HepG2 (cell line): ENCODE measurements at regions not wholly inside any gene's neighbourhood (a gene's known extent, or its start where the extent isn't known, plus 50 kb on each side); places are given as distances from the start of the nearest gene placed in this dataset.

Experiments used
- CTCF ChIP-seq: sonication (generic); formaldehyde crosslinking; IDR thresholded peaks from 2 replicates; pipeline ENCODE4 v1.5.0; 2020; ENCODE audit warnings: mild to moderate bottlenecking, missing genetic modification reagents, moderate library complexity
- ELF4 ChIP-seq: sonication (generic); formaldehyde crosslinking; IDR thresholded peaks from 2 replicates; pipeline ENCODE4 v1.5.0; 2020; ENCODE audit warnings: missing genetic modification reagents, mild to moderate bottlenecking, moderate library complexity, borderline replicate concordance
- HNF4A ChIP-seq: sonication (generic); formaldehyde crosslinking; IDR thresholded peaks from 2 replicates; pipeline ENCODE4 v1.4.0; 2020; ENCODE audit warnings: missing genetic modification reagents
- KAT8 ChIP-seq: IDR thresholded peaks from 2 replicates; pipeline ENCODE4 v1.6.1; 2016; ENCODE audit warnings: missing genetic modification reagents, missing compliant biosample characterization
- MAFF ChIP-seq: IDR thresholded peaks from 2 replicates; pipeline ENCODE4 v1.6.1; 2011; ENCODE audit warnings: low read depth, low read length, improper control_type of control experiment
- MYNN ChIP-seq: sonication (generic); formaldehyde crosslinking; IDR thresholded peaks from 2 replicates; pipeline ENCODE4 v1.4.0; 2020; ENCODE audit warnings: mild to moderate bottlenecking, low read depth, missing genetic modification reagents
- NAIF1 ChIP-seq: sonication (generic); formaldehyde crosslinking; IDR thresholded peaks from 2 replicates; pipeline ENCODE4 v1.5.0; 2020; ENCODE audit warnings: mild to moderate bottlenecking, missing genetic modification reagents, borderline replicate concordance
- POLR2A ChIP-seq, 2 experiments: IDR thresholded peaks; 2 replicates each; pipeline ENCODE4 v1.6.1; 2011; ENCODE audit warnings: low read depth in 2 of 2, low read length in 2 of 2, mild to moderate bottlenecking in 1 of 2, moderate library complexity in 1 of 2; ENCODE audit not compliant: insufficient read depth in 1 of 2
- RAD21 ChIP-seq: fragments of 450-650 bp; formaldehyde crosslinking; IDR thresholded peaks from 2 replicates; pipeline ENCODE4 v1.5.0; 2020; ENCODE audit warnings: mild to moderate bottlenecking
- SP1 ChIP-seq, 2 experiments: fragments of 450-650 bp in 1 of 2; sonication (generic) in 1 of 2; formaldehyde crosslinking in 1 of 2; IDR thresholded peaks; 2 replicates each; pipeline versions ENCODE4 v1.4.0 to v1.6.1; 2016 to 2020; ENCODE audit warnings: missing genetic modification reagents in 1 of 2
- SP2 ChIP-seq: sonication (generic); formaldehyde crosslinking; IDR thresholded peaks from 2 replicates; pipeline ENCODE4 v1.5.1; 2020; ENCODE audit warnings: mild to moderate bottlenecking, missing genetic modification reagents
- TBL1XR1 ChIP-seq: fragments of 150-350 bp; IDR thresholded peaks from 2 replicates; pipeline ENCODE4 v1.6.1; 2014; ENCODE audit warnings: borderline replicate concordance, low read length; ENCODE audit not compliant: partially characterized antibody
- ZBTB49 ChIP-seq: sonication (generic); formaldehyde crosslinking; IDR thresholded peaks from 2 replicates; pipeline ENCODE4 v1.4.0; 2020; ENCODE audit warnings: missing genetic modification reagents, borderline replicate concordance
- ZNF318 ChIP-seq: sonication (generic); formaldehyde crosslinking; IDR thresholded peaks from 2 replicates; pipeline ENCODE4 v1.4.0; 2020; ENCODE audit warnings: mild to moderate bottlenecking, missing genetic modification reagents

- no peak for TF ChIP-seq KAT8 (CRISPR knock-in tag)
- no peak for TF ChIP-seq ZBTB49 (CRISPR knock-in tag)
- TF ChIP-seq MAFF: no peak
- no peak for TF ChIP-seq SP2 (CRISPR knock-in tag)
- no peak for TF ChIP-seq POLR2A (IDR thresholded peaks at IDR 0.05; ENCODE audit: insufficient read depth in 1 of 2, low read depth in 2 of 2, low read length in 2 of 2)
- no peak for TF ChIP-seq HNF4A (CRISPR knock-in tag)
- TF ChIP-seq SP1 (IDR thresholded peaks at IDR 0.05): no peak
- no peak for TF ChIP-seq SP1 (CRISPR knock-in tag; IDR thresholded peaks at IDR 0.05)
- TF ChIP-seq ZNF318 (CRISPR knock-in tag): no peak
- no peak for TF ChIP-seq TBL1XR1
- TF ChIP-seq RAD21 (CRISPR knock-in tag): no peak
- no peak for TF ChIP-seq ELF4 (CRISPR knock-in tag)
- no peak for TF ChIP-seq NAIF1
- no peak for TF ChIP-seq CTCF
- no peak for TF ChIP-seq MYNN (CRISPR knock-in tag)
Measured at GRCh38 chr15:93413745-93414144, 324.7 kb upstream of the RGMA start.
